BE2C (cell line): ENCODE measurements at regions not wholly inside any gene's neighbourhood (a gene's known extent, or its start where the extent isn't known, plus 50 kb on each side); places are given as distances from the start of the nearest gene placed in this dataset.

Experiments used
- DNase-seq: peaks from one replicate; pipeline ENCODE4 v3.0.0-alpha.2; 2020
- H3K27me3 ChIP-seq: fragments of 250-450 bp; sonication (Bioruptor Pico); 2 replicates; pipeline ENCODE4 v1.5.1; 2020; ENCODE audit warnings: mild to moderate bottlenecking
- H3K36me3 ChIP-seq: fragments of 250-450 bp; sonication (Bioruptor Pico); 2 replicates; pipeline ENCODE4 v1.5.1; 2020; ENCODE audit warnings: mild to moderate bottlenecking
- H3K4me1 ChIP-seq: fragments of 250-450 bp; sonication (Bioruptor Pico); 2 replicates; pipeline ENCODE4 v1.5.1; 2020
- H3K4me3 ChIP-seq: 2 replicates; pipeline ENCODE4 v1.5.1; 2011; ENCODE audit warnings: low read depth, low read length
- H3K9me3 ChIP-seq: fragments of 250-450 bp; sonication (Bioruptor Pico); 2 replicates; pipeline ENCODE4 v1.5.1; 2020
- CTCF ChIP-seq: IDR thresholded peaks from 2 replicates; pipeline ENCODE4 v1.5.1; 2012; ENCODE audit warnings: mild to moderate bottlenecking, low read depth, low read length

GRCh38 chr1:82392946-82393345 is 592.2 kb downstream of the ADGRL2 start:
- no peaks in the 10 kb centered on the region for H3K4me1 ChIP-seq
- H3K27me3 ChIP-seq: no peaks in the 10 kb centered on the region
- no peak for DNase-seq
- H3K36me3 ChIP-seq: no peaks in the 10 kb centered on the region
- H3K4me3 ChIP-seq: no peak overlapping the region
- TF ChIP-seq CTCF: no peak
- H3K9me3 ChIP-seq: no peaks in the 10 kb centered on the region

GRCh38 chr1:82392513-82392912 is 591.8 kb downstream of the ADGRL2 start:
- H3K4me3 ChIP-seq: no peak overlapping the region

GRCh38 chr1:82391712-82392111 is 591.0 kb downstream of the ADGRL2 start:
- Histone ChIP-seq H3K36me3 (no peaks in the 10 kb centered on the region), H3K4me3 (no peak overlapping the region), H3K4me1 (no peaks in the 10 kb centered on the region), H3K9me3 (no peaks in the 10 kb centered on the region), H3K27me3 (no peaks in the 10 kb centered on the region)
- TF ChIP-seq CTCF: no peak
- no peak for DNase-seq

More at GRCh38 chr1:82392513-82392912, 591.8 kb downstream of the ADGRL2 start:
- no peak for TF ChIP-seq CTCF
- no peak for DNase-seq
- Histone ChIP-seq H3K4me1 (no peaks in the 10 kb centered on the region), H3K36me3 (no peaks in the 10 kb centered on the region), H3K9me3 (no peaks in the 10 kb centered on the region), H3K27me3 (no peaks in the 10 kb centered on the region)

GRCh38 chr1:82390627-82391026 is 589.9 kb downstream of the ADGRL2 start:
- no peak overlapping the region for H3K4me3 ChIP-seq
- no peaks in the 10 kb centered on the region for H3K9me3 ChIP-seq
- no peaks in the 10 kb centered on the region for H3K36me3 ChIP-seq
- no peaks in the 10 kb centered on the region for H3K27me3 ChIP-seq
- no peak for TF ChIP-seq CTCF
- no peaks in the 10 kb centered on the region for H3K4me1 ChIP-seq
- DNase-seq: no peak

- peak; percentile 10 for DNase-seq
- TF ChIP-seq CTCF: no peak
These were observed 587.9 kb downstream of the ADGRL2 start for GRCh38 chr1:82388679-82389078.

GRCh38 chr1:82387012-82387366 is 586.3 kb downstream of the ADGRL2 start:
- Histone ChIP-seq H3K9me3 (no peaks in the 10 kb centered on the region), H3K36me3 (no peaks in the 10 kb centered on the region), H3K27me3 (no peaks in the 10 kb centered on the region), H3K4me3 (no peak overlapping the region), H3K4me1 (no peaks in the 10 kb centered on the region)
- TF ChIP-seq CTCF: no peak
- DNase-seq: no peak

More at GRCh38 chr1:82388679-82389078, 587.9 kb downstream of the ADGRL2 start:
- no peaks in the 10 kb centered on the region for H3K4me1 ChIP-seq
- H3K4me3 ChIP-seq: no peak overlapping the region
- H3K36me3 ChIP-seq: no peaks in the 10 kb centered on the region
- no peaks in the 10 kb centered on the region for H3K9me3 ChIP-seq
- no peaks in the 10 kb centered on the region for H3K27me3 ChIP-seq
